WTC11 (cell line): ENCODE measurements at regions not wholly inside any gene's neighbourhood (a gene's known extent, or its start where the extent isn't known, plus 50 kb on each side); places are given as distances from the start of the nearest gene placed in this dataset.

Experiments used
- ATF1 ChIP-seq: sonication (generic); formaldehyde crosslinking; IDR thresholded peaks from 2 replicates; pipeline ENCODE4 v1.8.1; 2023; ENCODE audit warnings: mild to moderate bottlenecking, moderate library complexity, missing genetic modification reagents
- ESRRA ChIP-seq: sonication (generic); formaldehyde crosslinking; IDR thresholded peaks from 2 replicates; pipeline ENCODE4 v1.8.1; 2022; ENCODE audit warnings: mild to moderate bottlenecking, missing genetic modification reagents, borderline replicate concordance
- FOXP1 ChIP-seq: sonication (generic); formaldehyde crosslinking; IDR thresholded peaks from 2 replicates; pipeline ENCODE4 v1.8.0; 2022; ENCODE audit warnings: missing genetic modification reagents, mild to moderate bottlenecking, moderate library complexity, borderline replicate concordance
- SP1 ChIP-seq: sonication (generic); formaldehyde crosslinking; conservative IDR thresholded peaks from 2 replicates; pipeline ENCODE4 v1.8.1; 2022; ENCODE audit warnings: missing genetic modification reagents
- TP53 ChIP-seq: sonication (generic); formaldehyde crosslinking; IDR thresholded peaks from 2 replicates; pipeline ENCODE4 v1.8.1; 2023; ENCODE audit warnings: mild to moderate bottlenecking, missing genetic modification reagents
- TF ChIP-seq, protein P1 (sequence below): fragments of 200-600 bp; IDR thresholded peaks from 2 replicates; pipeline ENCODE4 v1.8.0; 2022; ENCODE audit warnings: antibody characterized with exemption
- TF ChIP-seq, protein P2 (sequence below): sonication (generic); formaldehyde crosslinking; conservative IDR thresholded peaks from 2 replicates; pipeline ENCODE4 v1.8.1; 2022; ENCODE audit warnings: mild to moderate bottlenecking, missing genetic modification reagents

- TF ChIP-seq, protein P1, sequence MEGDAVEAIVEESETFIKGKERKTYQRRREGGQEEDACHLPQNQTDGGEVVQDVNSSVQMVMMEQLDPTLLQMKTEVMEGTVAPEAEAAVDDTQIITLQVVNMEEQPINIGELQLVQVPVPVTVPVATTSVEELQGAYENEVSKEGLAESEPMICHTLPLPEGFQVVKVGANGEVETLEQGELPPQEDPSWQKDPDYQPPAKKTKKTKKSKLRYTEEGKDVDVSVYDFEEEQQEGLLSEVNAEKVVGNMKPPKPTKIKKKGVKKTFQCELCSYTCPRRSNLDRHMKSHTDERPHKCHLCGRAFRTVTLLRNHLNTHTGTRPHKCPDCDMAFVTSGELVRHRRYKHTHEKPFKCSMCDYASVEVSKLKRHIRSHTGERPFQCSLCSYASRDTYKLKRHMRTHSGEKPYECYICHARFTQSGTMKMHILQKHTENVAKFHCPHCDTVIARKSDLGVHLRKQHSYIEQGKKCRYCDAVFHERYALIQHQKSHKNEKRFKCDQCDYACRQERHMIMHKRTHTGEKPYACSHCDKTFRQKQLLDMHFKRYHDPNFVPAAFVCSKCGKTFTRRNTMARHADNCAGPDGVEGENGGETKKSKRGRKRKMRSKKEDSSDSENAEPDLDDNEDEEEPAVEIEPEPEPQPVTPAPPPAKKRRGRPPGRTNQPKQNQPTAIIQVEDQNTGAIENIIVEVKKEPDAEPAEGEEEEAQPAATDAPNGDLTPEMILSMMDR = no peak
- no peak for TF ChIP-seq SP1 (CRISPR knock-in tag)
- TF ChIP-seq ATF1 = no peak
- TF ChIP-seq, protein P2, sequence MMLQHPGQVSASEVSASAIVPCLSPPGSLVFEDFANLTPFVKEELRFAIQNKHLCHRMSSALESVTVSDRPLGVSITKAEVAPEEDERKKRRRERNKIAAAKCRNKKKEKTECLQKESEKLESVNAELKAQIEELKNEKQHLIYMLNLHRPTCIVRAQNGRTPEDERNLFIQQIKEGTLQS = no peak
- no peak for TF ChIP-seq TP53 (CRISPR knock-in tag)
- TF ChIP-seq FOXP1 = no peak
- TF ChIP-seq ESRRA (CRISPR knock-in tag) = no peak
Measured at GRCh38 chr12:131494216-131494615, 216.7 kb upstream of the SFSWAP start.
